Endothelial cell of umbilical vein (primary cell): ENCODE measurements at regions not wholly inside any gene's neighbourhood (a gene's known extent, or its start where the extent isn't known, plus 50 kb on each side); places are given as distances from the start of the nearest gene placed in this dataset.

Experiments
- BruUV-seq: library from RNA; stranded (reverse); fragments of 400-500 nt; replicated peaks from 2 replicates; lab custom pipeline; 2021; lab: Mats Ljungman, UMichigan
- CTCF ChIA-PET: fragments of 300-600, 350-600 bp; sonication (Branson Sonifier 250); formaldehyde crosslinking; loops from one replicate; lab custom pipeline; 2021; ENCODE audit warnings: antibody characterized with exemption, inconsistent platforms; lab: Charles Lee
- POLR2A ChIA-PET: fragments of 300-600, 350-600 bp; sonication (Branson Sonifier 250); formaldehyde crosslinking; loops from one replicate; lab custom pipeline; 2021; ENCODE audit warnings: antibody characterized with exemption, inconsistent platforms; lab: Charles Lee
- DNase-seq: peaks from one replicate; pipeline ENCODE4 v3.0.0-alpha.2; 2011; ENCODE audit warnings: low read depth, low spot score
- FAIRE-seq: peaks from 2 replicates; lab custom pipeline; 2011; peaks lifted over from hg19 to GRCh38; lab: Jason Lieb, UNC
- H2AFZ ChIP-seq: 2 replicates; pipeline ENCODE4 v1.6.0; 2012; ENCODE audit warnings: low read depth, low read length, control low read depth, inconsistent platforms
- H3K27ac ChIP-seq: 2 replicates; pipeline ENCODE4 v1.5.1; 2011; ENCODE audit warnings: low read depth, mild to moderate bottlenecking, control low read depth, low read length, moderate library complexity; ENCODE audit not compliant: insufficient read depth
- H3K27me3 ChIP-seq, 2 experiments: 2 replicates each; pipeline versions ENCODE4 v1.6.0 to v1.6.1; 2011; ENCODE audit warnings: low read length in 2 of 2, mixed read lengths in 1 of 2; ENCODE audit not compliant: control insufficient read depth in 2 of 2, insufficient read depth in 2 of 2
- H3K36me3 ChIP-seq, 2 experiments: 2 replicates in 1 of 2; 3 replicates in 1 of 2; pipeline ENCODE4 v1.5.1; 2011; ENCODE audit warnings: low read length in 2 of 2, mild to moderate bottlenecking in 1 of 2, moderate library complexity in 1 of 2; ENCODE audit not compliant: control insufficient read depth in 2 of 2, insufficient read depth in 2 of 2; ENCODE audit errors: extremely low read depth in 1 of 2
- H3K4me1 ChIP-seq: 3 replicates; pipeline ENCODE4 v1.5.1; 2011; ENCODE audit warnings: mild to moderate bottlenecking, low read length; ENCODE audit not compliant: control insufficient read depth, insufficient read depth; ENCODE audit errors: extremely low read depth
- H3K4me2 ChIP-seq: 2 replicates; pipeline ENCODE4 v1.6.1; 2011; ENCODE audit warnings: low read length, control low read depth, mixed read lengths; ENCODE audit not compliant: insufficient read depth
- H3K4me3 ChIP-seq, 3 experiments: fragments of 200-600 bp in 1 of 3; sonication (generic), shearing (Covaris generic) in 1 of 3; replicated peaks in 1 of 3; 2 replicates each; pipeline ENCODE4 v1.5.1; 2011 to 2016; ENCODE audit warnings: control low read depth in 3 of 3, low read length in 3 of 3, mild to moderate bottlenecking in 2 of 3, inconsistent platforms in 1 of 3, low read depth in 1 of 3, moderate library complexity in 1 of 3; ENCODE audit not compliant: insufficient read depth in 1 of 3
- H3K79me2 ChIP-seq: 2 replicates; pipeline ENCODE4 v1.6.0; 2012; ENCODE audit warnings: low read length, inconsistent platforms; ENCODE audit not compliant: control insufficient read depth, insufficient read depth
- H3K9ac ChIP-seq: replicated peaks from 2 replicates; pipeline ENCODE3; 2011; ENCODE audit warnings: low read length, control low read depth; ENCODE audit not compliant: insufficient read depth; ENCODE audit errors: extremely low read depth
- H3K9me1 ChIP-seq: replicated peaks from 3 replicates; pipeline ENCODE4 v1.6.0; 2011; ENCODE audit warnings: mild to moderate bottlenecking, low read length; ENCODE audit not compliant: control insufficient read depth, insufficient read depth; ENCODE audit errors: extremely low read depth
- H3K9me3 ChIP-seq: replicated peaks from 2 replicates; pipeline ENCODE4 v1.5.1; 2012; ENCODE audit warnings: low read length, inconsistent platforms; ENCODE audit not compliant: control insufficient read depth, insufficient read depth
- H4K20me1 ChIP-seq: replicated peaks from 2 replicates; pipeline ENCODE3; 2011; ENCODE audit warnings: mild to moderate bottlenecking, low read length; ENCODE audit not compliant: control insufficient read depth, insufficient read depth; ENCODE audit errors: extremely low read depth
- CTCF ChIP-seq, 2 donors: IDR thresholded peaks; 1 replicate in 1 of 2; 2 replicates in 1 of 2; pipeline ENCODE4 v1.5.1; 2011; ENCODE audit warnings: low read length in 2 of 2, mild to moderate bottlenecking in 2 of 2, moderate library complexity in 2 of 2, control low read depth in 1 of 2, inconsistent platforms in 1 of 2, low read depth in 1 of 2; ENCODE audit not compliant: insufficient read depth in 1 of 2; ENCODE audit errors: extremely low read depth in 1 of 2
- EZH2 ChIP-seq: IDR thresholded peaks from 2 replicates; pipeline ENCODE4 v1.6.1; 2012; ENCODE audit warnings: borderline replicate concordance, low read depth, mild to moderate bottlenecking, moderate library complexity, low read length, inconsistent platforms; ENCODE audit not compliant: severe bottlenecking
- FOS ChIP-seq: IDR thresholded peaks from 2 replicates; pipeline ENCODE4 v1.6.1; 2011; ENCODE audit warnings: mild to moderate bottlenecking, low read length, moderate library complexity, borderline replicate concordance; ENCODE audit not compliant: insufficient read depth
- GATA2 ChIP-seq: IDR thresholded peaks from 2 replicates; pipeline ENCODE4 v1.7.0; 2011; ENCODE audit warnings: low read depth, mild to moderate bottlenecking, moderate library complexity, mixed read lengths, low read length; ENCODE audit not compliant: insufficient read length, insufficient read depth
- JUN ChIP-seq: IDR thresholded peaks from 2 replicates; pipeline ENCODE4 v1.6.1; 2011; ENCODE audit warnings: borderline replicate concordance, low read depth; ENCODE audit not compliant: insufficient read length, insufficient read depth
- MYC ChIP-seq: IDR thresholded peaks from one replicate; pipeline ENCODE4 v1.6.1; 2011; ENCODE audit warnings: mild to moderate bottlenecking, low read depth, low read length
- POLR2A ChIP-seq: IDR thresholded peaks from 2 replicates; pipeline ENCODE4 v1.6.1; 2012; ENCODE audit warnings: low read depth, mild to moderate bottlenecking, control low read depth, low read length
- POLR2AphosphoS5 ChIP-seq: IDR thresholded peaks from 2 replicates; pipeline ENCODE4 v1.6.1; 2012; ENCODE audit warnings: low read depth, mild to moderate bottlenecking, control low read depth, low read length, moderate library complexity; ENCODE audit not compliant: insufficient read depth
- dilution Hi-C: fragments of 300-500 bp; cut with MboI; formaldehyde crosslinking; loops from one replicate; pipeline ENCODE4 v1.15.0; 2019; ENCODE audit warnings: low sequenced_read_pairs; ENCODE audit not compliant: extremely low pct_ligation_motif_present
- intact Hi-C: fragments of 100-400 bp; cut with micrococcal nuclease; formaldehyde crosslinking; loops from one replicate; pipeline ENCODE4 v1.10.0; 2022
- TF ChIP-seq, protein P1 (sequence below): IDR thresholded peaks from 2 replicates; pipeline ENCODE4 v1.6.1; 2011; ENCODE audit not compliant: insufficient read depth, insufficient read length

DNA sequence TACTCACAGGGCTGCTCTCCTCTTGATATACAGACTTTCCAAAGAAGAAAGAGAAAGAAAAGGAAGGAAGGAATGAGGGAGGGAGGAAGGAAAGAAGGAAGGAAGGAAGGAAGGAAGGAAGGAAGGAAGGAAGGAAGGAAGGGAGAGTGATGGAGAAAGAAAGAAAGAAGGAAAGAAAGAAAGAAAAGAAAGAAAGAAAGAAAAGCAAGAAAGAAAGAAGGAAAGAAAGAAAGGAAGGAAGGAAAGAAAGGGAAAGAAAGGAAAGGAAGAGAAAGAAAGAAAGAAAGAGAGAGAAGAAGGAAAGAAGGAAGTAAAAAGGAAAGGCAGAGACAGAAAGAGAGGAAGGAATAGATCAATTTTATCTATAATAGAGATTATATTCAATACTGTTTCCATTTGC lies 1257.4 kb downstream of the EPHA7 start:
- Histone ChIP-seq H3K27ac (no peak overlapping the region), H3K4me3 (no peak overlapping the region), H3K9me1 (no peaks in the 10 kb centered on the region), H2AFZ (no peak overlapping the region), H4K20me1 (no peaks in the 10 kb centered on the region), H3K36me3 (no peaks in the 10 kb centered on the region), H3K9ac (no peak overlapping the region), H3K4me2 (no peak overlapping the region), H3K9me3 (no peaks in the 10 kb centered on the region), H3K79me2 (no peaks in the 10 kb centered on the region), H3K27me3 (no peaks in the 10 kb centered on the region), H3K4me1 (no peaks in the 10 kb centered on the region)
- CTCF ChIA-PET, result interaction anchor here (1.7 kb wide), 1 partner anchor 29 kb away, joined by 3 read pairs; no protein-coding TSS in a partner anchor
- dilution Hi-C loops, result no loop called here
- intact Hi-C loops, result no loop called here
- TF ChIP-seq GATA2 (no peak), CTCF (IDR thresholded peaks at IDR 0.05; ENCODE audit: extremely low read depth in 1 of 2, insufficient read depth in 1 of 2, low read depth in 1 of 2, low read length in 2 of 2) (no peak), JUN (no peak), EZH2 (no peak), POLR2AphosphoS5 (no peak), MYC (no peak), FOS (no peak), POLR2A (no peak)
- TF ChIP-seq, protein P1, sequence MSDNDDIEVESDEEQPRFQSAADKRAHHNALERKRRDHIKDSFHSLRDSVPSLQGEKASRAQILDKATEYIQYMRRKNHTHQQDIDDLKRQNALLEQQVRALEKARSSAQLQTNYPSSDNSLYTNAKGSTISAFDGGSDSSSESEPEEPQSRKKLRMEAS, result no peak
- POLR2A ChIA-PET, result no interaction called here
- BruUV-seq, result no TSS peak
- FAIRE-seq, result no peak
- DNase-seq, result no peak
